Embryonic facial prominence (tissue), 1 donor: ENCODE measurements at regions not wholly inside any gene's neighbourhood (a gene's known extent, or its start where the extent isn't known, plus 50 kb on each side); places are given as distances from the start of the nearest gene placed in this dataset.

ENCODE experiments used
- DNase-seq: peaks from one replicate; pipeline ENCODE4 v3.0.0-alpha.2; 2016; ENCODE audit errors: extremely low spot score

- DNase-seq: no peak
These were observed 253.6 kb upstream of the DACH1 start for GRCh38 chr13:72120632-72121031.

- no peak for DNase-seq
These were observed 246.9 kb upstream of the DACH1 start for GRCh38 chr13:72113931-72114330.

GRCh38 chr13:72113076-72113475, 246.1 kb upstream of the DACH1 start:
- no peak for DNase-seq

GRCh38 chr13:72112216-72112615, 245.2 kb upstream of the DACH1 start:
- DNase-seq: no peak

GRCh38 chr13:72109863-72110262, 242.9 kb upstream of the DACH1 start:
- DNase-seq: no peak

GRCh38 chr13:72104656-72105180, 237.7 kb upstream of the DACH1 start:
- DNase-seq: no peak

- DNase-seq: no peak
These were observed 234.9 kb upstream of the DACH1 start for GRCh38 chr13:72101768-72102400.

- DNase-seq: no peak
These were observed 233.3 kb upstream of the DACH1 start for GRCh38 chr13:72100339-72100738.

- DNase-seq: no peak
These were observed 230.6 kb upstream of the DACH1 start for GRCh38 chr13:72097568-72097967.

- DNase-seq: no peak
These were observed 226.3 kb upstream of the DACH1 start for GRCh38 chr13:72093262-72093661.

GRCh38 chr13:72074663-72075062, 207.7 kb upstream of the DACH1 start:
- no peak for DNase-seq

- DNase-seq: no peak
These were observed 205.3 kb upstream of the DACH1 start for GRCh38 chr13:72072261-72072660.

GRCh38 chr13:72071713-72072112, 204.7 kb upstream of the DACH1 start:
- no peak for DNase-seq

GRCh38 chr13:72062566-72062965, 195.6 kb upstream of the DACH1 start:
- DNase-seq: no peak

GRCh38 chr13:72061613-72062012, 194.6 kb upstream of the DACH1 start:
- DNase-seq: no peak

- no peak for DNase-seq
These were observed 183.2 kb upstream of the DACH1 start for GRCh38 chr13:72050251-72050650.

GRCh38 chr13:72043366-72043765, 176.4 kb upstream of the DACH1 start:
- DNase-seq: no peak

GRCh38 chr13:72041165-72041564, 174.2 kb upstream of the DACH1 start:
- DNase-seq: no peak

GRCh38 chr13:72039126-72039525, 172.1 kb upstream of the DACH1 start:
- no peak for DNase-seq

- no peak for DNase-seq
These were observed 163.0 kb upstream of the DACH1 start for GRCh38 chr13:72029981-72030380.

GRCh38 chr13:72025836-72026235, 158.8 kb upstream of the DACH1 start:
- no peak for DNase-seq

- DNase-seq: no peak
These were observed 156.9 kb upstream of the DACH1 start for GRCh38 chr13:72023895-72024294.

- no peak for DNase-seq
These were observed 138.5 kb upstream of the DACH1 start for GRCh38 chr13:72005455-72005854.

GRCh38 chr13:72004784-72005374, 137.9 kb upstream of the DACH1 start:
- no peak for DNase-seq
